Vagina (tissue), 2 donors: ENCODE measurements at regions not wholly inside any gene's neighbourhood (a gene's known extent, or its start where the extent isn't known, plus 50 kb on each side); places are given as distances from the start of the nearest gene placed in this dataset.

Experiments used
- DNase-seq, 2 donors: peaks; one replicate each; pipeline ENCODE4 v3.0.0-alpha.2; 2017; ENCODE audit errors: extremely low spot score in 2 of 2
- H3K27ac ChIP-seq: fragments of 200-600 bp; sonication (generic); one replicate; pipeline ENCODE4 v1.5.1; 2019
- H3K27me3 ChIP-seq: fragments of 200-600 bp; sonication (generic); one replicate; pipeline ENCODE4 v1.5.1; 2019
- H3K36me3 ChIP-seq, 2 donors: fragments of 200-600 bp; sonication (generic); one replicate each; pipeline ENCODE4 v1.5.1; 2017 to 2019
- H3K4me1 ChIP-seq: fragments of 200-600 bp; sonication (generic); one replicate; pipeline ENCODE4 v1.5.1; 2019
- H3K4me3 ChIP-seq, 2 donors: fragments of 200-600 bp; sonication (generic); 1 replicate in 1 of 2; 2 replicates in 1 of 2; pipeline ENCODE4 v1.5.1; 2016 to 2019
- H3K9me3 ChIP-seq: fragments of 200-600 bp; sonication (generic); one replicate; pipeline ENCODE4 v1.5.1; 2019
- POLR2A ChIP-seq, 2 donors: fragments of 450-650 bp; IDR thresholded peaks; one replicate each; pipeline ENCODE4 v1.6.1; 2017; ENCODE audit warnings: antibody characterized with exemption in 2 of 2, mild to moderate bottlenecking in 2 of 2, moderate library complexity in 2 of 2
- POLR2AphosphoS5 ChIP-seq, 2 donors: sonication (generic); formaldehyde crosslinking; IDR thresholded peaks; one replicate each; pipeline ENCODE4 v1.9.0; 2017; ENCODE audit warnings: antibody characterized with exemption in 2 of 2, mild to moderate bottlenecking in 2 of 2, low read depth in 1 of 2; ENCODE audit not compliant: insufficient read depth in 1 of 2
- intact Hi-C: fragments of 100-400 bp; cut with DNase I; formaldehyde crosslinking; loops from one replicate; pipeline ENCODE4 v1.15.1; 2023
- TF ChIP-seq, protein P1 (sequence below), 3 experiments: fragments of 450-650 bp in 2 of 3; fragments of 200-600 bp in 1 of 3; sonication (generic) in 1 of 3; IDR thresholded peaks; one replicate each; pipeline ENCODE4 v1.5.1; 2017 to 2019; ENCODE audit warnings: antibody characterized with exemption in 3 of 3, mild to moderate bottlenecking in 2 of 3, moderate library complexity in 2 of 3

DNA sequence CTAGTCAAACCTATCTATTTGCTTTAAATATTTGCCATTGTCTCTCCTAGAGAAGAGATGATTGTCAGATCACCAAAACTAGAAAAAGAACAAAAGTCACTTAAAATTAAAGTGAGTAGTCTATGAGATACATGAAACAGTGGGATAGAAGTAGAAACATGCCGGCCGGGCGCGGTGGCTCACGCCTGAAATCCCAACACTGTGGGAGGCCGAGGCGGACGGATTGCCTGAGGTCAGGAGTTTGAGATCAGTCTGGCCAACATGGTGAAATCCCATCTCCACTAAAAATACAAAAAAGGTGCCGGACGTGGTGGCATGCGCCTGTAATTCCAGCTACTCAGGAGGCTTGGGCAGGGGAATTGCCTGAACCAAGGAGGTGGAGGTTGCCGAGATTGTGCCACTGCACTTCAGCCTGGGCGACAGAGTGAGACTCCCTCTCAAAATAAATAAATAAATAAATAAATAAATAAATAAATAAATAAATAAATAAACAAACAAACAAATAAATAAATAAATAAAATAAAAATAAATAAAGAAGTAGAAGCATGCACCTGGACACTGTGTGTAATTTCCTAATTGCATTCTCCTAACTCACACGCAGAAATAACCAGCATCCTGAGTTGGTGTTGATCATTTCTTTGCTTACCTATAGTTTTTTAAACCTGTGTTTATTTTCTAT, 299.5 kb downstream of the PDHA2 start:
- H3K27ac ChIP-seq = no peak overlapping the region
- H3K27me3 ChIP-seq = no peaks in the 10 kb centered on the region
- H3K4me1 ChIP-seq = no peaks in the 10 kb centered on the region
- TF ChIP-seq POLR2A (IDR thresholded peaks at IDR 0.05) (no peak), POLR2AphosphoS5 (IDR thresholded peaks at IDR 0.05; ENCODE audit: insufficient read depth in 1 of 2, low read depth in 1 of 2) (no peak)
- TF ChIP-seq, protein P1, sequence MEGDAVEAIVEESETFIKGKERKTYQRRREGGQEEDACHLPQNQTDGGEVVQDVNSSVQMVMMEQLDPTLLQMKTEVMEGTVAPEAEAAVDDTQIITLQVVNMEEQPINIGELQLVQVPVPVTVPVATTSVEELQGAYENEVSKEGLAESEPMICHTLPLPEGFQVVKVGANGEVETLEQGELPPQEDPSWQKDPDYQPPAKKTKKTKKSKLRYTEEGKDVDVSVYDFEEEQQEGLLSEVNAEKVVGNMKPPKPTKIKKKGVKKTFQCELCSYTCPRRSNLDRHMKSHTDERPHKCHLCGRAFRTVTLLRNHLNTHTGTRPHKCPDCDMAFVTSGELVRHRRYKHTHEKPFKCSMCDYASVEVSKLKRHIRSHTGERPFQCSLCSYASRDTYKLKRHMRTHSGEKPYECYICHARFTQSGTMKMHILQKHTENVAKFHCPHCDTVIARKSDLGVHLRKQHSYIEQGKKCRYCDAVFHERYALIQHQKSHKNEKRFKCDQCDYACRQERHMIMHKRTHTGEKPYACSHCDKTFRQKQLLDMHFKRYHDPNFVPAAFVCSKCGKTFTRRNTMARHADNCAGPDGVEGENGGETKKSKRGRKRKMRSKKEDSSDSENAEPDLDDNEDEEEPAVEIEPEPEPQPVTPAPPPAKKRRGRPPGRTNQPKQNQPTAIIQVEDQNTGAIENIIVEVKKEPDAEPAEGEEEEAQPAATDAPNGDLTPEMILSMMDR (IDR thresholded peaks at IDR 0.05) = no peak
- DNase-seq = no peak
- intact Hi-C loops = no loop called here
- no peaks in the 10 kb centered on the region for H3K36me3 ChIP-seq
- no peak overlapping the region for H3K4me3 ChIP-seq
- no peaks in the 10 kb centered on the region for H3K9me3 ChIP-seq

DNA sequence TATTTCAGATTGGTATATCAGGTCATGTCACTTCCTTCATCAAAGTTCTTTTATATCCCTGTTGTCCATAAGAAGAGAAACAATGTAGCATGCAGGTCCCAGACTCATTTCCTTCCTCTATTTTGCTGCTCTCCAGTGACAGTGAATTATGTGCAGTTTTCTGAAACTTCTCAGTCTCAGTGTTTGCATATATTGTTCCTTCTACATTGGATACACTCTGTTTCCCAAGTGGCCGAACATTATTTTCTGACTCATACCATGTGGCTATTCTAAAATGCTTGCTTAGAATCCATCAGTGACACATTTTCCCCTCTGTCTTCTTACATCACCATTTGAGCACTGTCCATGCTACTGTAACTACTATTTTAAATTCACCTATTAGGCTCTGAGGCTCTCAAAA, 305.7 kb downstream of the PDHA2 start:
- intact Hi-C loops = no loop called here
- no peaks in the 10 kb centered on the region for H3K4me1 ChIP-seq
- H3K27me3 ChIP-seq = no peaks in the 10 kb centered on the region
- H3K9me3 ChIP-seq = no peaks in the 10 kb centered on the region
- H3K27ac ChIP-seq = no peak overlapping the region
- no peak for TF ChIP-seq POLR2A (IDR thresholded peaks at IDR 0.05)
- TF ChIP-seq POLR2AphosphoS5 (IDR thresholded peaks at IDR 0.05; ENCODE audit: insufficient read depth in 1 of 2, low read depth in 1 of 2) = no peak
- TF ChIP-seq, protein P1 (IDR thresholded peaks at IDR 0.05) = no peak
- no peaks in the 10 kb centered on the region for H3K36me3 ChIP-seq
- no peak overlapping the region for H3K4me3 ChIP-seq
- no peak for DNase-seq

DNA sequence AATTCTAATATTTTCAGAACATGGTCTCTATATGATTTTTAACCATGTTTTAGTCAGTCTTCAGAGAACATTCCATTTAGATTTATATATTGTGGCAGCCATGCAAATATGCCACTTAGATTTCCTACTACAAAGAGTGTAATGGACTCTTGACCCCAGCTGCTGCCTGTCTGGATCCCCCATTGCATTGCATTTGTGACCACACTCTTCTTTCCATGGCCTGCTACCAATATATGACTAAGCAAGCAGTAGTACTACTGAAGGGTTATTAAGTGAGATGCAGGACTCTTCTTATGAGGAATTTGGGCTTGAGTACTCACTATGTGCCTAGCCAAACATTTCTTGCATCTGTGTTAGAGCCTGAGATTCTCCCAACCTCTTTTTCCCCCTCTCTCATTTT, 306.8 kb downstream of the PDHA2 start:
- intact Hi-C loops = no loop called here
- no peak overlapping the region for H3K27ac ChIP-seq
- no peak overlapping the region for H3K4me3 ChIP-seq
- no peaks in the 10 kb centered on the region for H3K36me3 ChIP-seq
- TF ChIP-seq, protein P1 (IDR thresholded peaks at IDR 0.05) = no peak
- TF ChIP-seq POLR2AphosphoS5 (IDR thresholded peaks at IDR 0.05; ENCODE audit: insufficient read depth in 1 of 2, low read depth in 1 of 2) (no peak), POLR2A (IDR thresholded peaks at IDR 0.05) (no peak)
- H3K27me3 ChIP-seq = no peaks in the 10 kb centered on the region
- H3K9me3 ChIP-seq = no peaks in the 10 kb centered on the region
- no peaks in the 10 kb centered on the region for H3K4me1 ChIP-seq
- no peak for DNase-seq

DNA sequence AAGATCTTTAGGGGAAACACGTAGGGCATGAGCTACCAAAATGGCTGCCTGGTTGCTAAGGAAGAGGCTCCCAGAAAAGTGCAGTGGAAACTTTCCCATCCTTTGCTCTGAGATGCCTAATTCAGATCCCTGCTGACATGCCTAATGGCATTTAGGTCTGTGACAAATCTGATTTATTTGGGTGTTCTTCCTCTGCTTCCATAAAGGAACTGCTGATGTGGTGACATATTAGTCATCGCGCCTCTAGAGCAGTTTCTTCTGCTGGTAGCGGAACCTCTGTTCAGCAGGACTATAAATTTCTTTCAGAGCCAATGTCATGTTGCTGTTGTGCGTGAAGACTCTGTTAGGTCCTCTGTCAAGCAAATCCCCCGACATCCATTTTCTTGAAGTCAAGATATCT, 310.0 kb downstream of the PDHA2 start:
- Histone ChIP-seq H3K9me3 (no peaks in the 10 kb centered on the region), H3K36me3 (no peaks in the 10 kb centered on the region), H3K4me3 (no peak overlapping the region), H3K4me1 (no peaks in the 10 kb centered on the region), H3K27me3 (no peaks in the 10 kb centered on the region), H3K27ac (no peak overlapping the region)
- no peak for DNase-seq
- TF ChIP-seq, protein P1 (IDR thresholded peaks at IDR 0.05) = no peak
- TF ChIP-seq POLR2A (IDR thresholded peaks at IDR 0.05) (no peak), POLR2AphosphoS5 (IDR thresholded peaks at IDR 0.05; ENCODE audit: insufficient read depth in 1 of 2, low read depth in 1 of 2) (no peak)
- intact Hi-C loops = no loop called here

DNA sequence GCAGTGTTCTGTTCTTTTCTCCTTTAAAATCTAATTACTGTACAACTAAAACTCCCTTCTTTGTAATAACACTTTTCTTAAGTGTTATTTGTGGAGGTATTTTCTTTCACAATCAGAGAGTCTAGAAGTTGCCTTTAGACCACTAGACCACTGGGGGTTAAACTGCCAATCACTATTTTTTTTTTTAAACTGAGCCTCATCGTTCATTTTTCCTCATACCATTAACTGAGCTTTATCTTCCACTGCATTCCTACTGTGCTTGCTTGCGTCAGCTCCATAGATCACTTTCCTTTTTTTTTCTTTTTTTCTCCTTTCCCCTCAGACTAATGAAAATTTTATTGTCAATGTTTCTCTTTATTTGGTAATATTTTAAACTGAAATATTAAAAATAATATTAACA, 310.6 kb downstream of the PDHA2 start:
- intact Hi-C loops = no loop called here
- Histone ChIP-seq H3K4me3 (no peak overlapping the region), H3K27ac (no peak overlapping the region), H3K36me3 (no peaks in the 10 kb centered on the region), H3K9me3 (no peaks in the 10 kb centered on the region), H3K4me1 (no peaks in the 10 kb centered on the region), H3K27me3 (no peaks in the 10 kb centered on the region)
- no peak for DNase-seq
- TF ChIP-seq, protein P1 (IDR thresholded peaks at IDR 0.05) = no peak
- TF ChIP-seq POLR2AphosphoS5 (IDR thresholded peaks at IDR 0.05; ENCODE audit: insufficient read depth in 1 of 2, low read depth in 1 of 2) = no peak
- TF ChIP-seq POLR2A (IDR thresholded peaks at IDR 0.05) = no peak
